Body of pancreas (tissue), 4 donors: ENCODE measurements at regions not wholly inside any gene's neighbourhood (a gene's known extent, or its start where the extent isn't known, plus 50 kb on each side); places are given as distances from the start of the nearest gene placed in this dataset.
"Not testable (repeated sequence)": the region's sequence is repeated elsewhere in the genome, so short reads cannot be mapped to it uniquely, and the experiment has no call there.

Experiments used
- ATAC-seq: fragments of 150-250 bp; one replicate; pipeline ENCODE4 v1.9.1; 2016
- DNase-seq, 4 donors: peaks; one replicate each; pipeline ENCODE4 v3.0.0-alpha.2; 2019
- H3K27ac ChIP-seq, 4 donors: fragments of 200-600 bp; sonication (generic); 1 replicate in 3 of 4; 2 replicates in 1 of 4; pipeline versions ENCODE4 v1.5.1 to v1.6.1; 2016 to 2019; ENCODE audit warnings: mild to moderate bottlenecking in 1 of 4, mixed read lengths in 1 of 4, moderate library complexity in 1 of 4
- H3K27me3 ChIP-seq, 2 donors: fragments of 200-600 bp; sonication (generic); one replicate each; pipeline ENCODE4 v1.6.0; 2016; ENCODE audit warnings: mild to moderate bottlenecking in 1 of 2
- H3K36me3 ChIP-seq, 2 donors: fragments of 200-600 bp; sonication (generic); replicated peaks in 1 of 2; 2 replicates each; pipeline ENCODE4 v1.5.1; 2016; ENCODE audit warnings: low read depth in 2 of 2; ENCODE audit not compliant: insufficient read depth in 1 of 2
- H3K4me1 ChIP-seq: fragments of 200-600 bp; sonication (generic); one replicate; pipeline ENCODE4 v1.6.0; 2016
- H3K4me3 ChIP-seq, 2 donors: fragments of 200-600 bp; sonication (generic); 1 replicate in 1 of 2; 2 replicates in 1 of 2; pipeline ENCODE4 v1.5.1; 2016 to 2019
- H3K9me3 ChIP-seq, 3 donors: fragments of 200-600 bp; sonication (generic); 1 replicate in 2 of 3; 2 replicates in 1 of 3; pipeline ENCODE4 v1.5.1; 2016
- POLR2A ChIP-seq, 3 donors: fragments of 450-650 bp; IDR thresholded peaks; one replicate each; pipeline ENCODE4 v1.6.1; 2016; ENCODE audit warnings: antibody characterized with exemption in 3 of 3, mild to moderate bottlenecking in 2 of 3
- WGBS, 2 donors: methylation state at CpG; one replicate each; pipeline ENCODE4 v1.1.5; 2017; 5-methylcytosine and 5-hydroxymethylcytosine counted together
- intact Hi-C: fragments of 100-400 bp; cut with DNase I; formaldehyde crosslinking; loops from one replicate; pipeline ENCODE4 v1.15.1; 2023
- TF ChIP-seq, protein P1 (sequence below), 7 experiments: fragments of 450-650 bp in 4 of 7; fragments of 200-600 bp in 3 of 7; sonication (generic) in 3 of 7; IDR thresholded peaks; one replicate each; pipeline ENCODE4 v1.5.1; 2016 to 2019; ENCODE audit warnings: antibody characterized with exemption in 7 of 7

DNA sequence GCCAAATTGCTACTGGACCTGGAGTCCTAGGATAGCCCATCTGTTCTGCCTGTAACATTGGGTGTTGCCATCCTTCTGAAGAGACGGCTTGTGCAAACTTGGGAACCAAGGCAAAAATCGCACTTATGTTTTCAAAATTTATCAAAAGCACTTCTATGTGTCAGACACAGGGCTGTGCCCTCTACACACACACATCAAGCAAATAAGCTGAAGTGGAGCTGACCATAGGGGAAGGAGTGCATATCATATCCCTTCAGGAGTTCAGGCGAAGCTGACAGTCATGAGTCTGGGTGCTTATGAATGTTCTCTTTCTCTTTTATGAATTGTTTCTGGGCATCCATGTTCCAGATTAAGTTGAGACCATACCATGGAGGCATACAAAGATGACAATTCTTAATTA lies 247.9 kb downstream of the CYRIA start:
- Histone ChIP-seq H3K9me3 (no peaks in the 10 kb centered on the region), H3K27ac (no peak overlapping the region), H3K36me3 (no peaks in the 10 kb centered on the region), H3K4me1 (no peaks in the 10 kb centered on the region), H3K4me3 (no peak overlapping the region), H3K27me3 (no peaks in the 10 kb centered on the region)
- intact Hi-C loops, result no loop called here
- DNase-seq, result no peak
- no peak for ATAC-seq
- TF ChIP-seq, protein P1, sequence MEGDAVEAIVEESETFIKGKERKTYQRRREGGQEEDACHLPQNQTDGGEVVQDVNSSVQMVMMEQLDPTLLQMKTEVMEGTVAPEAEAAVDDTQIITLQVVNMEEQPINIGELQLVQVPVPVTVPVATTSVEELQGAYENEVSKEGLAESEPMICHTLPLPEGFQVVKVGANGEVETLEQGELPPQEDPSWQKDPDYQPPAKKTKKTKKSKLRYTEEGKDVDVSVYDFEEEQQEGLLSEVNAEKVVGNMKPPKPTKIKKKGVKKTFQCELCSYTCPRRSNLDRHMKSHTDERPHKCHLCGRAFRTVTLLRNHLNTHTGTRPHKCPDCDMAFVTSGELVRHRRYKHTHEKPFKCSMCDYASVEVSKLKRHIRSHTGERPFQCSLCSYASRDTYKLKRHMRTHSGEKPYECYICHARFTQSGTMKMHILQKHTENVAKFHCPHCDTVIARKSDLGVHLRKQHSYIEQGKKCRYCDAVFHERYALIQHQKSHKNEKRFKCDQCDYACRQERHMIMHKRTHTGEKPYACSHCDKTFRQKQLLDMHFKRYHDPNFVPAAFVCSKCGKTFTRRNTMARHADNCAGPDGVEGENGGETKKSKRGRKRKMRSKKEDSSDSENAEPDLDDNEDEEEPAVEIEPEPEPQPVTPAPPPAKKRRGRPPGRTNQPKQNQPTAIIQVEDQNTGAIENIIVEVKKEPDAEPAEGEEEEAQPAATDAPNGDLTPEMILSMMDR (IDR thresholded peaks at IDR 0.05), result no peak
- no peak for TF ChIP-seq POLR2A (IDR thresholded peaks at IDR 0.05)
- 87 to 92% methylated on average over 3 of the region's 3 CpGs for WGBS, 2 donors

DNA sequence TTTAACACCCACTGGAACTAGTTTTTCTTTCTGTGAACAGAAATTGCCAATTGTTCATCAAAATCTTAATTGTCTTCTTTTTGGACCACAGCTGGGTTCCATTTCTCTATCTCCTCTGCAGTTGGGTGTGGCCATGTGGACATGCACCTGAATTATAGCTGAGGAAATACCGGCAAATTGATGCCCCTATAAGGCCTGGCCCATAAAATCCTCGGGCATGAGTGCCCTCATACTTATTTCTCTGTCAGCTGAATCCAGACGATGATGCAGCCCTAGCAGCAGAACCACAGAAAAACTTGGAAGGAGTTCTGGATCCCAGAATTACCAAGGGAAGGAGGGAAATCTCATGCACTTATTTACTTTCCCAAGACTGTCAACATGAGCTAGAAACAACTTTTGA lies 249.0 kb downstream of the CYRIA start:
- TF ChIP-seq POLR2A (IDR thresholded peaks at IDR 0.05), result no peak
- TF ChIP-seq, protein P1 (IDR thresholded peaks at IDR 0.05), result no peak
- no peak overlapping the region for H3K4me3 ChIP-seq
- 78 to 84% methylated on average over 3 of the region's 3 CpGs for WGBS, 2 donors
- ATAC-seq (no peak), DNase-seq (no peak)
- H3K27ac ChIP-seq, result no peak overlapping the region
- H3K4me1 ChIP-seq, result no peaks in the 10 kb centered on the region
- no peaks in the 10 kb centered on the region for H3K27me3 ChIP-seq
- intact Hi-C loops, result no loop called here
- no peaks in the 10 kb centered on the region for H3K36me3 ChIP-seq
- no peaks in the 10 kb centered on the region for H3K9me3 ChIP-seq

DNA sequence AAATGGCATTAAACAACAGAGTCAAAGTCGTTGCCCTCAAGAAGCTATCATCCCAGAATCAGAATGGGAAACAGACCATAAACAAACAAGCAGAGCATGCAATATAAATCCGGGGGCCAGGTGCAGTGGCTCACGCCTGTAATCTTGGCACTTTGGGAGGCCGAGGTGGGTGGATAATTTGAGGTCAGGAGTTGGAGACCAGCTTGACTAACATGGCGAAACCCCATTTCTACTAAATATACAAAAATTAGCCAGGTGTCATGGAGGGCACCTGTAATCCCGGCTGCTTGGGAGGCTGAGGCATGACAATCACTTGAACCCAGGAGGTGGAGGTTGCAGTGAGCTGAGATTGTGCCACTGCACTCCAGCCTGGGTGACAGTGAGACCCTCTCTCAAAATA lies 249.8 kb downstream of the CYRIA start:
- H3K27ac ChIP-seq, H3K4me3 ChIP-seq, ATAC-seq, H3K9me3 ChIP-seq, H3K4me1 ChIP-seq, H3K27me3 ChIP-seq, H3K36me3 ChIP-seq, intact Hi-C loops, DNase-seq: not testable (repeated sequence)
- WGBS, 2 donors, result 84 to 88% methylated on average over 6 of the region's 6 CpGs

- TF ChIP-seq POLR2A (IDR thresholded peaks at IDR 0.05), result no peak
- TF ChIP-seq, protein P1 (IDR thresholded peaks at IDR 0.05), result no peak
- no peaks in the 10 kb centered on the region for H3K36me3 ChIP-seq
- H3K27ac ChIP-seq, result no peak overlapping the region
- DNase-seq, result no peak
- ATAC-seq, result no peak
- peaks cover 3% of the 10 kb centered on the region for H3K4me1 ChIP-seq
- H3K9me3 ChIP-seq, result no peaks in the 10 kb centered on the region
- 57 to 65% methylated on average over 1 of the region's 1 CpG for WGBS, 2 donors
- H3K27me3 ChIP-seq, result no peaks in the 10 kb centered on the region
- intact Hi-C loops, result no loop called here
- H3K4me3 ChIP-seq, result no peak overlapping the region
Measured at GRCh38 chr2:16413947-16414346, 251.7 kb downstream of the CYRIA start.

GRCh38 chr2:16413285-16413684 lies 252.3 kb downstream of the CYRIA start:
- DNase-seq, result no peak
- TF ChIP-seq, protein P1 (IDR thresholded peaks at IDR 0.05), result no peak
- TF ChIP-seq POLR2A (IDR thresholded peaks at IDR 0.05), result no peak
- Histone ChIP-seq H3K36me3 (no peaks in the 10 kb centered on the region), H3K27me3 (no peaks in the 10 kb centered on the region), H3K4me3 (no peak overlapping the region), H3K9me3 (no peaks in the 10 kb centered on the region), H3K4me1 (peaks cover 8% of the 10 kb centered on the region), H3K27ac (no peak overlapping the region)
- 50 to 80% methylated on average over 5 of the region's 5 CpGs for WGBS, 2 donors
- ATAC-seq, result no peak
- intact Hi-C loops, result no loop called here
